IgD-negative memory B cell (primary cell): ENCODE measurements at regions not wholly inside any gene's neighbourhood (a gene's known extent, or its start where the extent isn't known, plus 50 kb on each side); places are given as distances from the start of the nearest gene placed in this dataset.

Experiments
- H3K27ac Mint-ChIP-seq, 3 donors: one replicate each; pipeline ENCODE4 v1.8.0; 2020 to 2022; ENCODE audit warnings: mild to moderate bottlenecking in 3 of 3, mixed read lengths in 3 of 3, moderate library complexity in 1 of 3
- H3K27me3 Mint-ChIP-seq: one replicate; pipeline ENCODE4 v1.8.0; 2021; ENCODE audit warnings: mixed read lengths
- H3K36me3 Mint-ChIP-seq: one replicate; pipeline ENCODE4 v1.8.0; 2020; ENCODE audit warnings: mild to moderate bottlenecking, mixed read lengths
- H3K4me1 Mint-ChIP-seq, 3 donors: one replicate each; pipeline ENCODE4 v1.8.0; 2020 to 2022; ENCODE audit warnings: mixed read lengths in 3 of 3, mild to moderate bottlenecking in 1 of 3
- H3K4me3 Mint-ChIP-seq, 4 donors: one replicate each; pipeline ENCODE4 v1.8.0; 2020 to 2022; ENCODE audit warnings: mild to moderate bottlenecking in 4 of 4, mixed read lengths in 4 of 4, moderate library complexity in 3 of 4
- H3K9me3 Mint-ChIP-seq, 3 donors: one replicate each; pipeline ENCODE4 v1.8.0; 2020 to 2021; ENCODE audit warnings: mixed read lengths in 3 of 3, mild to moderate bottlenecking in 1 of 3

DNA sequence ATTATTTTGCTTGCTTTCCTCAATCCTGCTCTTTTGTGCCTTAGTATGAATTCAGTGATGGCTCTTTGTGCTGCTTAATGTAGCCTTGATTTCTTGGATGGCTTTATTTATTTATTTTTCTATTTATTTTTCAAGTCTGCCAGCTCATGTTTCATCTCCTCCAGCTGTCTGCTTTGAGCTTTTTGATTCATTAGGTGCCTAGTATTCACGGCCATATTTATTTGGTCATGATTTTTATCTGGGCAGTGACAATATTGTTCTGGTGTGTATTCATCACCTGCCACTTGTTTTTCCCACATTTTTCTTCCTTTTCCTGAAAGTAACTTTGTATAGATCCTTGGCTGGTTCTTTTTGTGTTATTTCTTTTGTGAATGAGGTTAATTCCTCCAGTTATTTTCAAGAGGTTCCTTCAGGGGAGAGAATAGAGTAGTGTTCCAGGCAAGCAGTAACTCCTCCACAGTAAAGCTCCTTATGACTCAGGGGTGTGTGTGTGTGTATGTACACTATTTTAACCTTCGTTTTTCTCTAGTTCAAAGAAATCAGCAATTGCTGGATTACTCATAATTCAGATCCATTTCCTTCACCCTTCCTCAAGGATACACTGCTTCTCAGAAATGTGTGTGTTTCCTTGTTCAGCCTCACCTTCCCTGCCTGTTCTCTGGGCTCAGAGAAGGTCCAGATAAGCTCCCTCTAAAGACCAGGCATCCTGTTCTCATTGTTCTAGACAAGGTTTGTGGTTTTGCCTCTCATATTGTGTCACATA, 51.6 kb upstream of the PMCH start:
- Mint-ChIP-seq H3K4me3 (peak overlapping the region in 1 of 4 donors; percentile 43), H3K4me1 (no peaks in the 10 kb centered on the region), H3K9me3 (peaks cover 0 to 5% (median 4%) of the 10 kb centered on the region in 3 donors), H3K36me3 (no peaks in the 10 kb centered on the region), H3K27ac (no peak overlapping the region), H3K27me3 (peaks cover 2% of the 10 kb centered on the region)
